Progenitor cell of endocrine pancreas (in vitro differentiated cells): ENCODE measurements at regions not wholly inside any gene's neighbourhood (a gene's known extent, or its start where the extent isn't known, plus 50 kb on each side); places are given as distances from the start of the nearest gene placed in this dataset.

Experiments
- DNase-seq: peaks from one replicate; pipeline ENCODE4 v3.0.0; 2021; ENCODE audit warnings: low spot score; ENCODE audit not compliant: unreplicated experiment
- H3K27ac Mint-ChIP-seq: 2 replicates; pipeline ENCODE4 v1.8.0; 2021; ENCODE audit warnings: mild to moderate bottlenecking, moderate library complexity, mixed read lengths
- H3K27me3 Mint-ChIP-seq: 2 replicates; pipeline ENCODE4 v1.8.0; 2021; ENCODE audit warnings: mixed read lengths
- H3K36me3 Mint-ChIP-seq: 2 replicates; pipeline ENCODE4 v1.8.0; 2022; ENCODE audit warnings: mixed read lengths; ENCODE audit not compliant: insufficient read depth
- H3K4me1 Mint-ChIP-seq: 2 replicates; pipeline ENCODE4 v1.8.0; 2021; ENCODE audit warnings: low read depth, mixed read lengths
- H3K4me3 Mint-ChIP-seq: 2 replicates; pipeline ENCODE4 v1.8.0; 2021; ENCODE audit warnings: low read depth, mild to moderate bottlenecking, moderate library complexity, mixed read lengths
- H3K9me3 Mint-ChIP-seq: 2 replicates; pipeline ENCODE4 v1.8.0; 2021; ENCODE audit warnings: low read depth, mixed read lengths
- CTCF ChIP-seq: fragments of 200-600 bp; sonication (generic); IDR thresholded peaks from one replicate; pipeline ENCODE4 v1.5.0; 2021; ENCODE audit warnings: antibody characterized with exemption, mild to moderate bottlenecking; ENCODE audit not compliant: unreplicated experiment

- H3K9me3 Mint-ChIP-seq, result no peaks in the 10 kb centered on the region
- H3K4me1 Mint-ChIP-seq, result no peaks in the 10 kb centered on the region
- H3K27ac Mint-ChIP-seq, result no peak overlapping the region
- H3K4me3 Mint-ChIP-seq, result no peak overlapping the region
- TF ChIP-seq CTCF, result no peak
- H3K27me3 Mint-ChIP-seq, result no peaks in the 10 kb centered on the region
- no peaks in the 10 kb centered on the region for H3K36me3 Mint-ChIP-seq
- no peak for DNase-seq
Measured at GRCh38 chr3:180820400-180820799, 92.1 kb upstream of the FXR1 start.

GRCh38 chr3:180825964-180826363 is 86.5 kb upstream of the FXR1 start:
- H3K36me3 Mint-ChIP-seq, result no peaks in the 10 kb centered on the region
- no peak for TF ChIP-seq CTCF
- no peak overlapping the region for H3K27ac Mint-ChIP-seq
- H3K27me3 Mint-ChIP-seq, result no peaks in the 10 kb centered on the region
- no peaks in the 10 kb centered on the region for H3K4me1 Mint-ChIP-seq
- no peaks in the 10 kb centered on the region for H3K9me3 Mint-ChIP-seq
- no peak overlapping the region for H3K4me3 Mint-ChIP-seq
- no peak for DNase-seq

GRCh38 chr3:180827171-180827570 is 85.3 kb upstream of the FXR1 start:
- DNase-seq, result no peak
- H3K4me1 Mint-ChIP-seq, result no peaks in the 10 kb centered on the region
- H3K4me3 Mint-ChIP-seq, result no peak overlapping the region
- no peaks in the 10 kb centered on the region for H3K36me3 Mint-ChIP-seq
- no peak for TF ChIP-seq CTCF
- H3K27me3 Mint-ChIP-seq, result no peaks in the 10 kb centered on the region
- H3K9me3 Mint-ChIP-seq, result no peaks in the 10 kb centered on the region
- no peak overlapping the region for H3K27ac Mint-ChIP-seq

GRCh38 chr3:180828001-180828720 is 84.3 kb upstream of the FXR1 start:
- no peaks in the 10 kb centered on the region for H3K27me3 Mint-ChIP-seq
- H3K9me3 Mint-ChIP-seq, result no peaks in the 10 kb centered on the region
- no peak overlapping the region for H3K4me3 Mint-ChIP-seq
- H3K4me1 Mint-ChIP-seq, result no peaks in the 10 kb centered on the region
- no peak for DNase-seq
- no peaks in the 10 kb centered on the region for H3K36me3 Mint-ChIP-seq
- H3K27ac Mint-ChIP-seq, result no peak overlapping the region
- no peak for TF ChIP-seq CTCF

GRCh38 chr3:180828723-180829408 is 83.6 kb upstream of the FXR1 start:
- Mint-ChIP-seq H3K9me3 (no peaks in the 10 kb centered on the region), H3K27me3 (no peaks in the 10 kb centered on the region), H3K27ac (no peak overlapping the region), H3K4me1 (no peaks in the 10 kb centered on the region), H3K4me3 (no peak overlapping the region), H3K36me3 (no peaks in the 10 kb centered on the region)
- no peak for DNase-seq
- no peak for TF ChIP-seq CTCF
